Pancreas (tissue), 10 donors: ENCODE measurements at regions not wholly inside any gene's neighbourhood (a gene's known extent, or its start where the extent isn't known, plus 50 kb on each side); places are given as distances from the start of the nearest gene placed in this dataset.

ENCODE experiments used
- ATAC-seq, 4 donors: fragments of 200-7000 bp; cut with Tn5 transposase; one replicate each; pipeline versions ENCODE4 v1.8.0 to v1.9.1; 2020; ENCODE audit warnings: mild to moderate bottlenecking in 4 of 4, moderate library complexity in 4 of 4
- DNase-seq, 6 donors: peaks; one replicate each; pipeline ENCODE4 v3.0.0-alpha.2; 2020
- FAIRE-seq: peaks from 2 replicates; lab custom pipeline; 2012; peaks lifted over from hg19 to GRCh38; lab: Jason Lieb, UNC
- H3K27ac ChIP-seq, 4 donors: fragments of 200-600 bp; sonication (generic); 1 replicate in 3 of 4; 2 replicates in 1 of 4; pipeline versions ENCODE4 v1.5.0 to v1.8.0; 2020
- H3K27me3 ChIP-seq, 4 donors: fragments of 200-600 bp; one replicate each; pipeline ENCODE4 v1.8.0; 2021
- H3K36me3 ChIP-seq, 3 donors: fragments of 200-600 bp; sonication (generic) in 1 of 3; one replicate each; pipeline versions ENCODE4 v1.5.0 to v1.8.0; 2020 to 2021
- H3K4me1 ChIP-seq, 3 donors: fragments of 200-600 bp; one replicate each; pipeline ENCODE4 v1.8.0; 2021
- H3K4me3 ChIP-seq, 4 donors: fragments of 200-600 bp; sonication (generic) in 2 of 4; one replicate each; pipeline versions ENCODE4 v1.5.0 to v1.8.0; 2020 to 2021
- H3K9me3 ChIP-seq, 4 donors: fragments of 200-600 bp; one replicate each; pipeline ENCODE4 v1.8.0; 2021
- CTCF ChIP-seq, 4 donors: fragments of 200-600 bp; sonication (generic) in 3 of 4; IDR thresholded peaks; one replicate each; pipeline versions ENCODE4 v1.5.0 to v1.8.0; 2021; ENCODE audit warnings: antibody characterized with exemption in 4 of 4
- WGBS, 2 donors: extraction: QIAGEN DNeasy Blood & Tissue Kit; methylation state at CpG; one replicate each; pipeline ENCODE4 v1.1.7; 2013; 5-methylcytosine and 5-hydroxymethylcytosine counted together
- intact Hi-C, 3 donors: fragments of 100-400 bp; cut with DNase I; formaldehyde crosslinking; loops; one replicate each; pipeline versions ENCODE4 v1.11.1 to v1.14.2; 2022
- donor health status: healthy with polysubstance abuse.
- donor health status: DM: no; HTN: no; CAD: no; lungs with moderate emphysema.
- donor health status: DM: no; HTN: no; CAD: no.
- donor health status: control.
- donor health status: control.
- donor health status: Bipolar disorder and iron deficiency.
- donor health status: DM: yes; HTN: yes; CAD: no.
- donor health status: DM: no; HTN: no; CAD: no.
- donor health status: DM: no; HTN: no; CAD: no.
- donor health status: DM: yes; HTN: yes; CAD: no.

- no peak overlapping the region for H3K27ac ChIP-seq
- H3K4me1 ChIP-seq, result no peaks in the 10 kb centered on the region
- H3K4me3 ChIP-seq, result no peak overlapping the region
- intact Hi-C loops, result loop anchor here in 1 of 3 donors (10.0 kb wide), 1 partner anchor 88 kb away; no protein-coding TSS in a partner anchor
- no peaks in the 10 kb centered on the region for H3K27me3 ChIP-seq
- 79 to 86% methylated on average over 7 of the region's 7 CpGs for WGBS, 2 donors
- no peak for DNase-seq
- no peaks in the 10 kb centered on the region for H3K9me3 ChIP-seq
- no peak for TF ChIP-seq CTCF (IDR thresholded peaks at IDR 0.05)
- H3K36me3 ChIP-seq, result no peaks in the 10 kb centered on the region
- FAIRE-seq, result no peak
- ATAC-seq, result no peak
These were observed 139.3 kb upstream of the ALDH1B1 start for GRCh38 chr9:38253200-38253599.

- no peak for TF ChIP-seq CTCF (IDR thresholded peaks at IDR 0.05)
These were observed 141.3 kb upstream of the ALDH1B1 start for GRCh38 chr9:38251036-38251860.

GRCh38 chr9:38250279-38251035 lies 142.0 kb upstream of the ALDH1B1 start:
- TF ChIP-seq CTCF (IDR thresholded peaks at IDR 0.05), result no peak
- no peaks in the 10 kb centered on the region for H3K36me3 ChIP-seq
- WGBS, 2 donors, result 85 to 93% methylated on average over 10 of the region's 10 CpGs
- no peak overlapping the region for H3K4me3 ChIP-seq
- DNase-seq (no peak), FAIRE-seq (no peak), ATAC-seq (no peak)
- intact Hi-C loops, result loop anchor here in 1 of 3 donors (10.0 kb wide), 1 partner anchor 86 kb away; no protein-coding TSS in a partner anchor
- no peaks in the 10 kb centered on the region for H3K9me3 ChIP-seq
- H3K27me3 ChIP-seq, result no peaks in the 10 kb centered on the region
- H3K4me1 ChIP-seq, result no peaks in the 10 kb centered on the region
- no peak overlapping the region for H3K27ac ChIP-seq

More at GRCh38 chr9:38251036-38251860, 141.3 kb upstream of the ALDH1B1 start:
- DNase-seq (no peak), ATAC-seq (no peak), FAIRE-seq (no peak)
- no peaks in the 10 kb centered on the region for H3K27me3 ChIP-seq
- no peaks in the 10 kb centered on the region for H3K4me1 ChIP-seq
- WGBS, 2 donors, result 49 to 77% methylated on average over 3 of the region's 3 CpGs
- H3K36me3 ChIP-seq, result no peaks in the 10 kb centered on the region
- intact Hi-C loops, result loop anchor here in 1 of 3 donors (10.0 kb wide), 1 partner anchor 86 kb away; no protein-coding TSS in a partner anchor
- no peak overlapping the region for H3K27ac ChIP-seq
- no peak overlapping the region for H3K4me3 ChIP-seq
- H3K9me3 ChIP-seq, result no peaks in the 10 kb centered on the region

- ATAC-seq (no peak), DNase-seq (no peak), FAIRE-seq (no peak)
- no peak overlapping the region for H3K27ac ChIP-seq
- no peak for TF ChIP-seq CTCF (IDR thresholded peaks at IDR 0.05)
- 87 to 94% methylated on average over 6 of the region's 6 CpGs for WGBS, 2 donors
- no peaks in the 10 kb centered on the region for H3K27me3 ChIP-seq
- no peaks in the 10 kb centered on the region for H3K4me1 ChIP-seq
- H3K4me3 ChIP-seq, result no peak overlapping the region
- H3K9me3 ChIP-seq, result no peaks in the 10 kb centered on the region
- H3K36me3 ChIP-seq, result no peaks in the 10 kb centered on the region
- intact Hi-C loops, result loop anchor here in 1 of 3 donors (10.0 kb wide), 1 partner anchor 85 kb away; no protein-coding TSS in a partner anchor
These were observed 142.8 kb upstream of the ALDH1B1 start for GRCh38 chr9:38249587-38250210.
